HepG2 (cell line): ENCODE measurements at regions not wholly inside any gene's neighbourhood (a gene's known extent, or its start where the extent isn't known, plus 50 kb on each side); places are given as distances from the start of the nearest gene placed in this dataset.

Experiments used
- ATAC-seq: fragments of 200-7000 bp; cut with Tn5 transposase; 3 replicates; pipeline ENCODE4 v1.9.1; 2020; ENCODE audit warnings: mild to moderate bottlenecking, moderate library complexity
- BruUV-seq: library from RNA; stranded (reverse); fragments of 400-500 nt; replicated peaks from 2 replicates; lab custom pipeline; 2021; lab: Mats Ljungman, UMichigan
- CTCF ChIA-PET: fragments of 300-600 bp; formaldehyde crosslinking; extraction: SDS; loops from one replicate; lab custom pipeline; 2021; ENCODE audit warnings: low total read pairs, inconsistent platforms, low intra/inter-chr PET ratio; lab: Yijun Ruan, JAX
- POLR2A ChIA-PET: fragments of 350-600 bp; sonication (Branson Sonifier 250); formaldehyde crosslinking; loops from one replicate; lab custom pipeline; 2020; ENCODE audit warnings: antibody characterized with exemption, inconsistent platforms; lab: Yijun Ruan, JAX
- DNase-seq: peaks from one replicate; pipeline ENCODE4 v3.0.0-alpha.2; 2015; ENCODE audit warnings: low spot score
- FAIRE-seq: peaks from 3 replicates; lab custom pipeline; 2011; peaks lifted over from hg19 to GRCh38; lab: Jason Lieb, UNC
- H2AFZ ChIP-seq: one replicate; pipeline ENCODE4 v1.6.1; 2011; ENCODE audit warnings: low read length, inconsistent platforms
- H3K27ac ChIP-seq: fragments of 300-600 bp; 3 replicates; pipeline ENCODE4 v1.8.0; 2011; ENCODE audit warnings: mixed run types, mild to moderate bottlenecking, mixed read lengths, low read length, inconsistent platforms; ENCODE audit not compliant: insufficient read depth; ENCODE audit errors: extremely low read length
- H3K27me3 ChIP-seq, 2 experiments: fragments of 200-600 bp in 1 of 2; 2 replicates in 1 of 2; 3 replicates in 1 of 2; pipeline versions ENCODE4 v1.6.0 to v1.8.0; 2011; ENCODE audit warnings: low read length in 2 of 2, mild to moderate bottlenecking in 2 of 2, moderate library complexity in 2 of 2, inconsistent platforms in 1 of 2; ENCODE audit not compliant: insufficient read depth in 2 of 2, control insufficient read depth in 1 of 2
- H3K36me3 ChIP-seq, 2 experiments: fragments of 200-600 bp in 1 of 2; replicated peaks in 1 of 2; 2 replicates in 1 of 2; 3 replicates in 1 of 2; pipeline versions ENCODE4 v1.5.1 to v1.8.0; 2011; ENCODE audit warnings: low read length in 2 of 2, inconsistent platforms in 1 of 2; ENCODE audit not compliant: insufficient read depth in 2 of 2, control insufficient read depth in 1 of 2
- H3K4me1 ChIP-seq: 2 replicates; pipeline ENCODE4 v1.5.1; 2012; ENCODE audit warnings: low read length, inconsistent platforms; ENCODE audit not compliant: insufficient read depth
- H3K4me2 ChIP-seq: 2 replicates; pipeline ENCODE4 v1.6.0; 2011; ENCODE audit warnings: low read depth, low read length, inconsistent platforms
- H3K4me3 ChIP-seq, 3 experiments: fragments of 200-600 bp in 1 of 3; sonication (generic), shearing (Covaris generic) in 1 of 3; replicated peaks in 1 of 3; 2 replicates each; pipeline ENCODE4 v1.5.1; 2011 to 2016; ENCODE audit warnings: low read length in 3 of 3, inconsistent platforms in 2 of 3, low read depth in 2 of 3, mild to moderate bottlenecking in 2 of 3, control low read depth in 1 of 3, mixed read lengths in 1 of 3; ENCODE audit not compliant: insufficient read depth in 1 of 3
- H3K79me2 ChIP-seq: one replicate; pipeline ENCODE4 v1.6.1; 2011; ENCODE audit warnings: low read length, inconsistent platforms; ENCODE audit not compliant: insufficient read depth
- H3K9ac ChIP-seq: 2 replicates; pipeline ENCODE4 v1.6.0; 2011; ENCODE audit warnings: mild to moderate bottlenecking, low read depth, low read length, inconsistent platforms; ENCODE audit not compliant: insufficient read depth
- H3K9me3 ChIP-seq: 2 replicates; pipeline ENCODE4 v1.5.1; 2012; ENCODE audit warnings: mild to moderate bottlenecking, low read length
- H4K20me1 ChIP-seq: 2 replicates; pipeline ENCODE4 v1.6.0; 2011; ENCODE audit warnings: inconsistent platforms, mild to moderate bottlenecking, low read length, moderate library complexity; ENCODE audit not compliant: insufficient read depth
- JUND ChIP-seq: sonication (generic); formaldehyde crosslinking; IDR thresholded peaks from 2 replicates; pipeline ENCODE4 v1.8.0; 2022; ENCODE audit warnings: mild to moderate bottlenecking, missing genetic modification reagents
- KDM1A ChIP-seq: IDR thresholded peaks from 2 replicates; pipeline ENCODE4 v1.6.1; 2016; ENCODE audit warnings: missing compliant biosample characterization
- PRMT3 ChIP-seq: sonication (generic); formaldehyde crosslinking; IDR thresholded peaks from 2 replicates; pipeline ENCODE4 v1.8.1; 2022; ENCODE audit warnings: low read depth, mild to moderate bottlenecking, moderate library complexity, missing genetic modification reagents, borderline replicate concordance
- RBM39 ChIP-seq: fragments of 200-400 bp; formaldehyde crosslinking; IDR thresholded peaks from one replicate; pipeline ENCODE4 v1.6.1; 2018; ENCODE audit warnings: antibody characterized with exemption, mild to moderate bottlenecking, low read depth, low read length; ENCODE audit not compliant: poor library complexity, severe bottlenecking
- RXRB ChIP-seq: IDR thresholded peaks from 2 replicates; pipeline ENCODE4 v1.6.1; 2016; ENCODE audit warnings: borderline replicate concordance, missing genetic modification reagents, missing compliant biosample characterization
- SOX5 ChIP-seq: IDR thresholded peaks from 2 replicates; pipeline ENCODE4 v1.6.1; 2016; ENCODE audit warnings: borderline replicate concordance
- SRY ChIP-seq: sonication (generic); formaldehyde crosslinking; IDR thresholded peaks from 2 replicates; pipeline ENCODE4 v1.8.0; 2022; ENCODE audit warnings: mild to moderate bottlenecking, missing genetic modification reagents
- SYNCRIP ChIP-seq: fragments of 200-400 bp; formaldehyde crosslinking; IDR thresholded peaks from 2 replicates; pipeline ENCODE4 v1.6.1; 2018; ENCODE audit warnings: mild to moderate bottlenecking, low read depth, low read length; ENCODE audit not compliant: insufficient read depth
- WIZ ChIP-seq: sonication (generic); formaldehyde crosslinking; IDR thresholded peaks from 2 replicates; pipeline ENCODE4 v1.5.1; 2020; ENCODE audit warnings: mild to moderate bottlenecking, missing genetic modification reagents
- ZNF124 ChIP-seq: sonication (generic); formaldehyde crosslinking; IDR thresholded peaks from 2 replicates; pipeline ENCODE4 v1.4.0; 2020; ENCODE audit warnings: missing genetic modification reagents
- WGBS: methylation state at CpG from one replicate; pipeline ENCODE4 v1.1.6; 2017; ENCODE audit warnings: low lambda C conversion rate; 5-methylcytosine and 5-hydroxymethylcytosine counted together
- in situ Hi-C: cut with HindIII; loops from 2 replicates; pipeline ENCODE4 v1.10.0; 2017; ENCODE audit warnings: low pct_unique_long_range_greater_than_20kb; ENCODE audit not compliant: extremely low pct_ligation_motif_present
- intact Hi-C: fragments of 100-400 bp; cut with micrococcal nuclease; formaldehyde crosslinking; loops from one replicate; pipeline ENCODE4 v1.10.0; 2022; ENCODE audit not compliant: unreplicated experiment
- TF ChIP-seq, protein P1 (sequence below): sonication (generic); formaldehyde crosslinking; IDR thresholded peaks from 2 replicates; pipeline ENCODE4 v1.9.0; 2022; ENCODE audit warnings: low read depth, missing genetic modification reagents

DNA sequence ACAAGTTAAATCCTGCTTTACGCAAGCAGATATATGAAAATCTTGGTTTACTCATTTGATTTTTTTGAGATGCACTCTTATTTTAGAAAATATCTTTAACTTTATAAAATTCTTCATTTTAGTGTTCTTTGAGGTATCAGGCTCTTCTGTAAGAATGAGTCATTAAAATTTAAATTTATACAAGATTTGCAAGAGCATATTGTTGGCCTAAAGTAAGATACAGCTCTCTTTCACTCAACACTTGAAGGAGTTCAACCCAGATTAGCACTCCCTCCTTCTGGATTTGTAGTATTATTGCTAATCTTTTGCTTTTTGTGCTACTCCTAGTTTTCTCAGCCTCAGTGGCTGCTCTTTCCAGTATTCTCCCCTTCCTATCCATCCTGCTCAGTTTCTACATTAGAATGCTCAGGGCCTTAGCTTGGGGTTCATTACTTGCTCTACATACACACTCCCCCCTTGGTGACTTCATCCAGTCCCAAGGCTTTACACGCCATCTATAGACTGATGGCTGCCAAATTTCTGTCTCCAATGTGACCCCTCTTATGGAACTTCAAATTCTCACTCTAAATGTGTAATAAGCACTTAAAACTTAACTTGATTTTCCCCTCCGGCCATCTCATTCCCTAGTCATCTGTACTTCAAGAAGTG is 425.3 kb upstream of the FANCL start (continued):
- TF ChIP-seq, protein P1, sequence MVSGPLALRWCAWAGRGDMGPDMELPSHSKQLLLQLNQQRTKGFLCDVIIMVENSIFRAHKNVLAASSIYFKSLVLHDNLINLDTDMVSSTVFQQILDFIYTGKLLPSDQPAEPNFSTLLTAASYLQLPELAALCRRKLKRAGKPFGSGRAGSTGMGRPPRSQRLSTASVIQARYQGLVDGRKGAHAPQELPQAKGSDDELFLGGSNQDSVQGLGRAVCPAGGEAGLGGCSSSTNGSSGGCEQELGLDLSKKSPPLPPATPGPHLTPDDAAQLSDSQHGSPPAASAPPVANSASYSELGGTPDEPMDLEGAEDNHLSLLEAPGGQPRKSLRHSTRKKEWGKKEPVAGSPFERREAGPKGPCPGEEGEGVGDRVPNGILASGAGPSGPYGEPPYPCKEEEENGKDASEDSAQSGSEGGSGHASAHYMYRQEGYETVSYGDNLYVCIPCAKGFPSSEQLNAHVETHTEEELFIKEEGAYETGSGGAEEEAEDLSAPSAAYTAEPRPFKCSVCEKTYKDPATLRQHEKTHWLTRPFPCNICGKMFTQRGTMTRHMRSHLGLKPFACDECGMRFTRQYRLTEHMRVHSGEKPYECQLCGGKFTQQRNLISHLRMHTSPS (CRISPR knock-in tag): no peak

DNA sequence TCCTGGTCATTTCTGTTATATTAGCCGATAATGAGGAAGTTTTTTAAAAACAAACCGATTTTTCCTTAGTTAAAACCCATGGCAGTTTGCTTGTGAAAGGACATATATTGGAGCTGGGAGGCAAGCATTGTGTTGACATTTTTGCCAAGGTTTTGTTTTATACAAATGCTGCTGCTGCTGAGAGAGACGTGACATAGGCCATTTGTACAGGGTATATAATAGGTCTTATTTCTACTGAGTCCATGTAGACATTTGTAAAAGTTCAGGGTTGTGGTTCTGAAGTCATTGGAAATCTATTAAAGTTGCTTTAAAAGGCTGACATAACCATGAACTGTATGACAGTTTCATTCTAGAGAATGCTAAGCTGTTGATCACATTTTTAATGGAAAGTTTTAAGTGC is 424.0 kb upstream of the FANCL start:
- no TSS peak for BruUV-seq
- intact Hi-C loops (no loop called here), in situ Hi-C loops (no loop called here)
- ATAC-seq (no peak), DNase-seq (no peak), FAIRE-seq (no peak)
- H3K27ac ChIP-seq: no peak overlapping the region
- no peaks in the 10 kb centered on the region for H3K79me2 ChIP-seq
- no peaks in the 10 kb centered on the region for H3K36me3 ChIP-seq
- no peaks in the 10 kb centered on the region for H3K9me3 ChIP-seq
- no peak for TF ChIP-seq SOX5
- no peak for TF ChIP-seq PRMT3 (CRISPR knock-in tag)
- no peak for TF ChIP-seq RBM39
- no peak for TF ChIP-seq JUND (CRISPR knock-in tag)
- TF ChIP-seq KDM1A: no peak
- TF ChIP-seq WIZ (CRISPR knock-in tag): no peak
- no peak for TF ChIP-seq SRY (CRISPR knock-in tag)
- no peak for TF ChIP-seq RXRB (CRISPR knock-in tag)
- no peak for TF ChIP-seq ZNF124 (CRISPR knock-in tag)
- TF ChIP-seq SYNCRIP: no peak
- H3K4me1 ChIP-seq: no peaks in the 10 kb centered on the region
- no peak overlapping the region for H3K4me3 ChIP-seq
- no peak overlapping the region for H3K4me2 ChIP-seq
- no peak overlapping the region for H3K9ac ChIP-seq
- ChIA-PET POLR2A (no interaction called here), CTCF (no interaction called here)
- 1% methylated on average over 3 of the region's 3 CpGs for WGBS
- no peaks in the 10 kb centered on the region for H4K20me1 ChIP-seq
- H3K27me3 ChIP-seq: no peaks in the 10 kb centered on the region
- no peak overlapping the region for H2AFZ ChIP-seq
